H1 (cell line): ENCODE measurements at regions not wholly inside any gene's neighbourhood (a gene's known extent, or its start where the extent isn't known, plus 50 kb on each side); places are given as distances from the start of the nearest gene placed in this dataset.

ENCODE experiments used
- CTCF ChIA-PET: fragments of 300-600 bp; sonication (Branson Sonifier 250); formaldehyde crosslinking; loops from one replicate; lab custom pipeline; 2021; ENCODE audit not compliant: partially characterized antibody; lab: Charles Lee
- POLR2A ChIA-PET: fragments of 300-600 bp; sonication (Branson Sonifier 250); formaldehyde crosslinking; loops from one replicate; lab custom pipeline; 2021; ENCODE audit warnings: inconsistent platforms; ENCODE audit not compliant: partially characterized antibody; lab: Charles Lee
- DNase-seq, 2 experiments: peaks; one replicate each; pipeline versions ENCODE4 v3.0.0 to v3.0.0-alpha.2; 2010 to 2022; ENCODE audit warnings: low spot score in 2 of 2, low read depth in 1 of 2, mixed read lengths in 1 of 2
- FAIRE-seq: peaks from 2 replicates; lab custom pipeline; 2011; peaks lifted over from hg19 to GRCh38; lab: Jason Lieb, UNC
- H2AFZ ChIP-seq: 2 replicates; pipeline ENCODE4 v1.8.1; 2012; ENCODE audit warnings: low read length, inconsistent platforms
- H2AK5ac ChIP-seq: 2 replicates; pipeline ENCODE4 v1.6.1; 2013; ENCODE audit warnings: low read depth, low read length
- H2BK120ac ChIP-seq: replicated peaks from 2 replicates; pipeline ENCODE3; 2013; ENCODE audit warnings: low read depth, low read length, inconsistent platforms
- H2BK12ac ChIP-seq: 2 replicates; pipeline ENCODE4 v1.6.1; 2013; ENCODE audit warnings: low read depth, low read length
- H2BK15ac ChIP-seq: 2 replicates; pipeline ENCODE4 v1.6.1; 2013; ENCODE audit warnings: low read length
- H2BK20ac ChIP-seq: 2 replicates; pipeline ENCODE4 v1.6.1; 2013; ENCODE audit warnings: low read length
- H2BK5ac ChIP-seq: 2 replicates; pipeline ENCODE4 v1.6.1; 2013; ENCODE audit warnings: low read depth, low read length
- H3K14ac ChIP-seq: 2 replicates; pipeline ENCODE4 v1.6.1; 2013; ENCODE audit warnings: inconsistent platforms; ENCODE audit not compliant: insufficient read length
- H3K18ac ChIP-seq: 2 replicates; pipeline ENCODE4 v1.6.1; 2013; ENCODE audit warnings: low read length; ENCODE audit errors: extremely low read depth
- H3K23ac ChIP-seq: 2 replicates; pipeline ENCODE4 v1.6.1; 2013; ENCODE audit warnings: inconsistent platforms; ENCODE audit not compliant: insufficient read length
- H3K23me2 ChIP-seq: 2 replicates; pipeline ENCODE4 v1.6.1; 2013; ENCODE audit warnings: low read depth, low read length
- H3K27ac ChIP-seq: 2 replicates; pipeline ENCODE4 v1.6.1; 2011; ENCODE audit warnings: low read depth, low read length, inconsistent platforms
- H3K27me3 ChIP-seq, 4 experiments: replicated peaks in 1 of 4; 1 replicate in 1 of 4; 2 replicates in 3 of 4; pipeline versions ENCODE4 v1.6.1 to v1.8.1; 2011 to 2013; ENCODE audit warnings: low read length in 3 of 4, mild to moderate bottlenecking in 3 of 4, inconsistent platforms in 2 of 4, mixed read lengths in 2 of 4, moderate library complexity in 1 of 4; ENCODE audit not compliant: control insufficient read depth in 3 of 4, insufficient read depth in 3 of 4; ENCODE audit errors: extremely low read depth in 1 of 4
- H3K36me3 ChIP-seq, 4 experiments: 2 replicates each; pipeline versions ENCODE4 v1.6.1 to v1.8.1; 2011 to 2013; ENCODE audit warnings: mild to moderate bottlenecking in 4 of 4, low read length in 3 of 4, moderate library complexity in 2 of 4, control low read depth in 1 of 4, inconsistent platforms in 1 of 4; ENCODE audit not compliant: insufficient read depth in 4 of 4, control insufficient read depth in 2 of 4
- H3K4ac ChIP-seq: replicated peaks from 2 replicates; pipeline ENCODE3; 2013; ENCODE audit warnings: low read length, low read depth, mixed read lengths, inconsistent platforms; ENCODE audit not compliant: insufficient read length
- H3K4me1 ChIP-seq, 4 experiments: replicated peaks in 1 of 4; 1 replicate in 1 of 4; 2 replicates in 3 of 4; pipeline versions ENCODE4 v1.6.1 to v1.8.1; 2011 to 2013; ENCODE audit warnings: low read length in 3 of 4, inconsistent platforms in 2 of 4, mixed read lengths in 1 of 4; ENCODE audit not compliant: insufficient read depth in 4 of 4, control insufficient read depth in 3 of 4
- H3K4me2 ChIP-seq, 2 experiments: 2 replicates each; pipeline versions ENCODE4 v1.6.1 to v1.8.1; 2011 to 2013; ENCODE audit warnings: low read depth in 2 of 2, low read length in 2 of 2, control low read depth in 1 of 2, inconsistent platforms in 1 of 2, mild to moderate bottlenecking in 1 of 2; ENCODE audit not compliant: insufficient read depth in 1 of 2
- H3K4me3 ChIP-seq, 4 experiments: fragments of 200-600, 300-600 bp in 1 of 4; sonication (generic), shearing (Covaris generic), sonication (Bioruptor Twin) in 1 of 4; 2 replicates each; pipeline versions ENCODE4 v1.5.1 to v1.8.1; 2011 to 2016; ENCODE audit warnings: low read length in 4 of 4, low read depth in 3 of 4, control low read depth in 2 of 4, inconsistent platforms in 2 of 4, mild to moderate bottlenecking in 2 of 4, mixed read lengths in 1 of 4, moderate library complexity in 1 of 4; ENCODE audit not compliant: insufficient read depth in 2 of 4; ENCODE audit errors: extremely low read depth in 1 of 4
- H3K56ac ChIP-seq: replicated peaks from 2 replicates; pipeline ENCODE3; 2013; ENCODE audit warnings: low read depth, mild to moderate bottlenecking, mixed read lengths, low read length, inconsistent platforms; ENCODE audit not compliant: insufficient read length
- H3K79me1 ChIP-seq: 2 replicates; pipeline ENCODE4 v1.6.1; 2013; ENCODE audit warnings: low read depth, low read length, control low read depth
- H3K79me2 ChIP-seq, 2 experiments: 2 replicates each; pipeline versions ENCODE4 v1.6.1 to v1.8.1; 2012 to 2013; ENCODE audit warnings: low read length in 2 of 2, mild to moderate bottlenecking in 2 of 2, inconsistent platforms in 1 of 2; ENCODE audit not compliant: insufficient read depth in 2 of 2, control insufficient read depth in 1 of 2
- H3K9ac ChIP-seq, 4 experiments: replicated peaks in 1 of 4; 1 replicate in 1 of 4; 2 replicates in 3 of 4; pipeline versions ENCODE4 v1.6.1 to v1.8.1; 2011 to 2013; ENCODE audit warnings: low read depth in 3 of 4, low read length in 3 of 4, control low read depth in 2 of 4, mild to moderate bottlenecking in 2 of 4, moderate library complexity in 2 of 4, inconsistent platforms in 1 of 4; ENCODE audit errors: extremely low read depth in 1 of 4
- H3K9me3 ChIP-seq, 2 experiments: 2 replicates each; pipeline versions ENCODE4 v1.6.1 to v1.8.1; 2012 to 2013; ENCODE audit warnings: mild to moderate bottlenecking in 2 of 2, moderate library complexity in 2 of 2, control low read depth in 1 of 2, inconsistent platforms in 1 of 2, low read depth in 1 of 2, low read length in 1 of 2, mixed read lengths in 1 of 2; ENCODE audit not compliant: insufficient read depth in 2 of 2
- H4K20me1 ChIP-seq, 2 experiments: replicated peaks in 1 of 2; 2 replicates each; pipeline versions ENCODE3 to v1.8.1; 2011 to 2013; ENCODE audit warnings: inconsistent platforms in 2 of 2, low read length in 2 of 2, mild to moderate bottlenecking in 1 of 2; ENCODE audit not compliant: insufficient read depth in 2 of 2, control insufficient read depth in 1 of 2
- H4K5ac ChIP-seq: 2 replicates; pipeline ENCODE4 v1.6.1; 2013; ENCODE audit warnings: low read length, low read depth, mixed read lengths, inconsistent platforms; ENCODE audit not compliant: insufficient read length
- H4K8ac ChIP-seq: 2 replicates; pipeline ENCODE4 v1.8.0; 2013; ENCODE audit warnings: mild to moderate bottlenecking, moderate library complexity, low read length, inconsistent platforms; ENCODE audit not compliant: insufficient read depth; ENCODE audit errors: extremely low read depth
- H4K91ac ChIP-seq: replicated peaks from 2 replicates; pipeline ENCODE3; 2013; ENCODE audit warnings: low read length, mixed read lengths, inconsistent platforms; ENCODE audit not compliant: insufficient read length
- BCL11A ChIP-seq, 2 experiments: IDR thresholded peaks; one replicate each; pipeline ENCODE4 v1.6.1; 2011; ENCODE audit warnings: low read depth in 2 of 2, low read length in 2 of 2, mild to moderate bottlenecking in 2 of 2
- CHD2 ChIP-seq: IDR thresholded peaks from 2 replicates; pipeline ENCODE4 v1.6.1; 2012; ENCODE audit warnings: low read length, improper control_type of control experiment
- CTBP2 ChIP-seq: IDR thresholded peaks from 2 replicates; pipeline ENCODE4 v1.7.0; 2011; ENCODE audit warnings: borderline replicate concordance, mild to moderate bottlenecking, moderate library complexity, mixed read lengths, low read length; ENCODE audit not compliant: insufficient read depth, insufficient read length
- EP300 ChIP-seq, 2 experiments: IDR thresholded peaks; 1 replicate in 1 of 2; 2 replicates in 1 of 2; pipeline ENCODE4 v1.6.1; 2011 to 2012; ENCODE audit warnings: low read depth in 2 of 2, low read length in 2 of 2, mild to moderate bottlenecking in 2 of 2, borderline replicate concordance in 1 of 2, inconsistent platforms in 1 of 2, moderate library complexity in 1 of 2
- FOSL1 ChIP-seq: IDR thresholded peaks from 2 replicates; pipeline ENCODE4 v1.6.1; 2011; ENCODE audit warnings: mild to moderate bottlenecking, low read depth, low read length, moderate library complexity; ENCODE audit not compliant: insufficient read depth
- JUN ChIP-seq: IDR thresholded peaks from 2 replicates; pipeline ENCODE4 v1.6.1; 2011; ENCODE audit warnings: low read depth, mild to moderate bottlenecking, improper control_type of control experiment, low read length
- MAFK ChIP-seq: IDR thresholded peaks from 2 replicates; pipeline ENCODE4 v1.6.1; 2012; ENCODE audit warnings: low read depth, mild to moderate bottlenecking, improper control_type of control experiment, low read length
- SIRT6 ChIP-seq: IDR thresholded peaks from one replicate; pipeline ENCODE4 v1.7.1; 2012; ENCODE audit warnings: low read length, inconsistent platforms
- SP2 ChIP-seq: IDR thresholded peaks from 2 replicates; pipeline ENCODE4 v1.6.1; 2012; ENCODE audit warnings: mild to moderate bottlenecking, low read length, inconsistent platforms
- SP4 ChIP-seq: IDR thresholded peaks from 2 replicates; pipeline ENCODE4 v1.6.1; 2012; ENCODE audit warnings: low read length, inconsistent platforms
- TCF12 ChIP-seq: IDR thresholded peaks from 2 replicates; pipeline ENCODE4 v1.6.1; 2011; ENCODE audit warnings: low read depth, mild to moderate bottlenecking, low read length
- WGBS, 2 experiments: shearing (Covaris generic) in 1 of 2; methylation state at CpG; one replicate each; pipeline versions ENCODE4 v1.1.6 to v1.1.7; 2013 to 2015; ENCODE audit warnings: low lambda C conversion rate in 2 of 2, mixed read lengths in 2 of 2, inconsistent platforms in 1 of 2, low coverage in 1 of 2, missing lambda C conversion rate in 1 of 2; ENCODE audit not compliant: insufficient replicate concordance in 2 of 2, insufficient coverage in 1 of 2, insufficient read length in 1 of 2; ENCODE audit errors: extremely low coverage in 1 of 2, missing lambda C conversion rate in 1 of 2; 5-methylcytosine and 5-hydroxymethylcytosine counted together
- TF ChIP-seq, protein P1 (sequence below): IDR thresholded peaks from 2 replicates; pipeline ENCODE4 v1.6.1; 2011; ENCODE audit warnings: low read length, improper control_type of control experiment

GRCh38 chr2:183718246-183718645 lies 594.0 kb downstream of the NUP35 start:
- Histone ChIP-seq H3K9ac (no peak overlapping the region), H4K20me1 (no peaks in the 10 kb centered on the region), H2BK20ac (no peak overlapping the region), H3K27me3 (no peaks in the 10 kb centered on the region), H3K79me2 (no peaks in the 10 kb centered on the region), H3K27ac (no peak overlapping the region), H2AFZ (no peak overlapping the region), H4K91ac (no peak overlapping the region), H3K4ac (no peak overlapping the region), H3K23me2 (no peaks in the 10 kb centered on the region; the same call in 1 of the 2 replicates), H3K4me1 (no peaks in the 10 kb centered on the region), H2BK5ac (no peak overlapping the region), H3K23ac (no peak overlapping the region), H2BK12ac (no peak overlapping the region), H3K18ac (no peak overlapping the region), H3K9me3 (no peaks in the 10 kb centered on the region), H3K79me1 (no peaks in the 10 kb centered on the region), H4K5ac (no peak overlapping the region), H3K4me3 (no peak overlapping the region), H3K56ac (no peak overlapping the region), H4K8ac (no peak overlapping the region), H3K4me2 (no peak overlapping the region), H2AK5ac (no peak overlapping the region), H3K14ac (no peak overlapping the region), H2BK15ac (no peak overlapping the region), H3K36me3 (no peaks in the 10 kb centered on the region), H2BK120ac (no peak overlapping the region)
- POLR2A ChIA-PET: no interaction called here
- no peak for DNase-seq
- FAIRE-seq: no peak
- CTCF ChIA-PET: interaction anchor here (0.9 to 1.5 kb wide), 2 partner anchors 15 to 181 kb away, joined by 3 read pairs; no protein-coding TSS in a partner anchor
- 82% methylated on average over 3 of the region's 3 CpGs; no CpG with 5 or more reads in 1 of the 2 experiments for WGBS, 2 experiments
- no peak for TF ChIP-seq EP300 (IDR thresholded peaks at IDR 0.05; ENCODE audit: borderline replicate concordance in 1 of 2, low read depth in 2 of 2, low read length in 2 of 2)
- TF ChIP-seq SP2: no peak
- no peak for TF ChIP-seq SP4
- no peak for TF ChIP-seq JUN
- no peak for TF ChIP-seq BCL11A (IDR thresholded peaks at IDR 0.05; ENCODE audit: low read depth in 2 of 2, low read length in 2 of 2)
- TF ChIP-seq, protein P1, sequence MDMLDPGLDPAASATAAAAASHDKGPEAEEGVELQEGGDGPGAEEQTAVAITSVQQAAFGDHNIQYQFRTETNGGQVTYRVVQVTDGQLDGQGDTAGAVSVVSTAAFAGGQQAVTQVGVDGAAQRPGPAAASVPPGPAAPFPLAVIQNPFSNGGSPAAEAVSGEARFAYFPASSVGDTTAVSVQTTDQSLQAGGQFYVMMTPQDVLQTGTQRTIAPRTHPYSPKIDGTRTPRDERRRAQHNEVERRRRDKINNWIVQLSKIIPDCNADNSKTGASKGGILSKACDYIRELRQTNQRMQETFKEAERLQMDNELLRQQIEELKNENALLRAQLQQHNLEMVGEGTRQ: no peak
- TF ChIP-seq TCF12: no peak
- TF ChIP-seq MAFK: no peak
- TF ChIP-seq FOSL1: no peak
- TF ChIP-seq CTBP2: no peak
- no peak for TF ChIP-seq SIRT6
- TF ChIP-seq CHD2: no peak
